BLaER1 treated with 17β-estradiol and CSF1 and Interleukin-3, amounts not matched to agents 10 nM and 100 nM (cell line): ENCODE measurements at regions not wholly inside any gene's neighbourhood (a gene's known extent, or its start where the extent isn't known, plus 50 kb on each side); places are given as distances from the start of the nearest gene placed in this dataset.
A peak's percentile ranks its signal among the peaks of the same experiment; 100 is the strongest.

Experiments used
- H3K27ac ChIP-seq, 11 experiments: shearing (Covaris generic); formaldehyde crosslinking; 2 replicates each; pipeline ENCODE4 v1.8.1; 2022
- H3K27me3 ChIP-seq, 11 experiments: shearing (Covaris generic); formaldehyde crosslinking; 2 replicates each; pipeline ENCODE4 v1.8.1; 2022
- H3K36me3 ChIP-seq, 11 experiments: shearing (Covaris generic); formaldehyde crosslinking; 2 replicates each; pipeline ENCODE4 v1.8.1; 2022
- H3K4me1 ChIP-seq, 10 experiments: shearing (Covaris generic); formaldehyde crosslinking; 2 replicates each; pipeline ENCODE4 v1.8.1; 2022
- H3K4me2 ChIP-seq, 11 experiments: shearing (Covaris generic); formaldehyde crosslinking; 2 replicates each; pipeline ENCODE4 v1.8.1; 2022
- H3K4me3 ChIP-seq, 10 experiments: shearing (Covaris generic); formaldehyde crosslinking; 2 replicates each; pipeline ENCODE4 v1.8.1; 2022
- H3K9ac ChIP-seq, 11 experiments: shearing (Covaris generic); formaldehyde crosslinking; 2 replicates each; pipeline ENCODE4 v1.8.1; 2022
- H3K9me3 ChIP-seq, 11 experiments: shearing (Covaris generic); formaldehyde crosslinking; replicated peaks in 1 of 11; 2 replicates each; pipeline ENCODE4 v1.8.1; 2022
- H4K20me1 ChIP-seq, 11 experiments: shearing (Covaris generic); formaldehyde crosslinking; 2 replicates each; pipeline ENCODE4 v1.8.1; 2022
- Cebpa-rat ChIP-seq, 11 experiments: shearing (Covaris generic); IDR thresholded peaks; 2 replicates each; pipeline ENCODE4 v1.8.1; 2022

DNA sequence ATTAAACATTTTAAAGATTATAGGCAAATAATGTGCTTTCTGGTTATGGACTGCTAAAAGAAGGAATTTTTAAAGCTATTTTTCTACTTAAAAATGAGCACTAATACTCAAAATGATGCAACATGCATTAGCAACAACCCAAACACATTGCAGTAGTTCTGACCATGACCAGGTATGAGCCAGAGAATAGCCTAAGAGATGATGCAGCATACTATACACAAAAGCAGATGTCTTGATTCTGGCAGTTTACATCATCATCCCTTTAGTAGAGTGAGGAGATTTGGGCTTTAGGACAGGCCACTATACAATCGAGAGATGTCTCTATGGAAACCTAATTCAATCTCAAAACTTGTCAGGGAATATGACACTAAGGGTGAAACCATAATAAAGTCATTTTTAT lies 307.1 kb downstream of the PRR16 start:
- Histone ChIP-seq H3K27ac (no peak overlapping the region), H4K20me1 (no peaks in the 10 kb centered on the region), H3K4me3 (no peak overlapping the region), H3K4me2 (no peak overlapping the region), H3K27me3 (no peaks in the 10 kb centered on the region), H3K36me3 (no peaks in the 10 kb centered on the region), H3K9ac (no peak overlapping the region), H3K9me3 (peaks cover 0 to 8% (median 0%) of the 10 kb centered on the region in 11 experiments; a peak in 1 of 22 replicates), H3K4me1 (peaks cover 0 to 30% (median 0%) of the 10 kb centered on the region in 10 experiments; a peak in 9 of 20 replicates)
- no peak for TF ChIP-seq Cebpa-rat (IDR thresholded peaks at IDR 0.05)

- H3K9me3 ChIP-seq, result no peaks in the 10 kb centered on the region
- H3K4me1 ChIP-seq, result no peaks in the 10 kb centered on the region
- no peak overlapping the region for H3K9ac ChIP-seq
- TF ChIP-seq Cebpa-rat (IDR thresholded peaks at IDR 0.05), result no peak
- H3K36me3 ChIP-seq, result no peaks in the 10 kb centered on the region
- no peak overlapping the region for H3K27ac ChIP-seq
- H3K27me3 ChIP-seq, result no peaks in the 10 kb centered on the region
- no peak overlapping the region for H3K4me3 ChIP-seq
- no peaks in the 10 kb centered on the region for H4K20me1 ChIP-seq
- H3K4me2 ChIP-seq, result no peak overlapping the region
Measured at GRCh38 chr5:120778491-120779484, 314.7 kb downstream of the PRR16 start.

GRCh38 chr5:120779674-120780073 lies 315.6 kb downstream of the PRR16 start:
- no peak overlapping the region for H3K4me2 ChIP-seq
- no peak overlapping the region for H3K4me3 ChIP-seq
- no peak overlapping the region for H3K9ac ChIP-seq
- H4K20me1 ChIP-seq, result no peaks in the 10 kb centered on the region
- H3K9me3 ChIP-seq, result no peaks in the 10 kb centered on the region
- no peaks in the 10 kb centered on the region for H3K36me3 ChIP-seq
- no peak for TF ChIP-seq Cebpa-rat (IDR thresholded peaks at IDR 0.05)
- H3K27me3 ChIP-seq, result no peaks in the 10 kb centered on the region
- H3K4me1 ChIP-seq, result no peaks in the 10 kb centered on the region
- H3K27ac ChIP-seq, result no peak overlapping the region

DNA sequence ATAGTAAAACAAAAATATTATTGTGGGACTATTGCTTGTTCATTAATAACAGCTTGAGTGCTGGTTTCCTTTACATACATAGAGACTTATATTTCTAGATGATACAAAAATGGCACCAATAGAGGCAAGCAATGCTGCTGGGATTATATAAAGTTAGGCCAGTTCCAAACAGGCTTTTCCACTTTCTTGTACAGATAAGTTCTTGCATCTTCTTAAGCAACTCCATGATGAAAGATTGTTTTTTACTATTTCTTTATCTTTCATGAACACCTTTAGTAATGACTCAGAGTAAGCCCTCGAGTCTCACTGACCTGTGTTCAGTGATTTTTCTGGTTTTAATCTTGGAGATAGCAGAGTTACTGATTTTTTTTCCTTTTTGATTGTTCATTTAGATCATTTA lies 324.4 kb downstream of the PRR16 start:
- no peaks in the 10 kb centered on the region for H3K4me1 ChIP-seq
- no peak overlapping the region for H3K4me2 ChIP-seq
- no peak overlapping the region for H3K9ac ChIP-seq
- no peaks in the 10 kb centered on the region for H3K27me3 ChIP-seq
- no peak overlapping the region for H3K4me3 ChIP-seq
- H3K36me3 ChIP-seq, result no peaks in the 10 kb centered on the region
- no peak overlapping the region for H3K27ac ChIP-seq
- no peaks in the 10 kb centered on the region for H4K20me1 ChIP-seq
- no peak for TF ChIP-seq Cebpa-rat (IDR thresholded peaks at IDR 0.05)
- H3K9me3 ChIP-seq, result no peaks in the 10 kb centered on the region

DNA sequence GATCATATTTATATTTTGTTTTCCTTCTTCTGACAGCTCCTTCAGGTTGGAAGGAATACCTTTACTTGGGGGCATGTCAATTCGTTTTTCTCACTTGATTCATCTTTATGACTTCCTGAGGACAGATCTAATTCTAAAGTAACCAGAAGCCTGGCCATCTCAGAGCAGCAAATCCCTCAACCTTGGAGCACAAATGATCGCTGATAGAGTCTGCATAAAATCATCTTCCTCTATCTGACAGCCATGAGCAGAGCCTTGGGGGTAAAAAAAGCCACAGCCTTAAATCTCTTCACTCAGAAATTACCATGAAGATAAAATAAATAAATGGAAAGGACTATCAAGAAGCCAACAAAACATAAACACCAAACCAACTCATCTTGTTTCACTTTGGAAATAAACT lies 325.8 kb downstream of the PRR16 start:
- H3K27ac ChIP-seq, result no peak overlapping the region
- H3K4me1 ChIP-seq, result no peaks in the 10 kb centered on the region
- H3K27me3 ChIP-seq, result no peaks in the 10 kb centered on the region
- TF ChIP-seq Cebpa-rat (IDR thresholded peaks at IDR 0.05), result no peak
- H3K9me3 ChIP-seq, result no peaks in the 10 kb centered on the region
- no peak overlapping the region for H3K4me3 ChIP-seq
- H3K36me3 ChIP-seq, result no peaks in the 10 kb centered on the region
- H3K4me2 ChIP-seq, result no peak overlapping the region
- H4K20me1 ChIP-seq, result no peaks in the 10 kb centered on the region
- H3K9ac ChIP-seq, result no peak overlapping the region

DNA sequence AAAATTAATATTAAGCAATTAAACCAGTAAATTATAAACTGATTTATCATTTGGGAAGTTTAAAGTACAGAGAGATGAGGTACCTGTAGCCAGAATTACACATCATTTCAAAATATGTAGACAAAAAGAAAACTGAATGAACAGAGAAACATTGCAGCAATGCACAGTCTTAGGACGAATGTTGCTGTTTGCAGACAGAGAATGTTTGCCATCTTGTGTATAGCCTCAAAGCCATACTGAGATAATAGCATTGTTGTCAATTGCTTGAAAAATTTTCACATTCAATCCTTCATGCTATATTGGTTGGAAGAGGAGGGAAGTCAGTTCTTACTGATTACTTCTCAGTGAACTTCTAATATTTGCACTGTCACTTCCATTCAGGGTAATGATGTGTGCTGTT lies 326.2 kb downstream of the PRR16 start:
- H3K27me3 ChIP-seq, result no peaks in the 10 kb centered on the region
- H3K4me1 ChIP-seq, result no peaks in the 10 kb centered on the region
- no peak for TF ChIP-seq Cebpa-rat (IDR thresholded peaks at IDR 0.05)
- H3K9me3 ChIP-seq, result no peaks in the 10 kb centered on the region
- H3K36me3 ChIP-seq, result no peaks in the 10 kb centered on the region
- no peak overlapping the region for H3K9ac ChIP-seq
- H3K27ac ChIP-seq, result no peak overlapping the region
- no peak overlapping the region for H3K4me2 ChIP-seq
- no peak overlapping the region for H3K4me3 ChIP-seq
- H4K20me1 ChIP-seq, result no peaks in the 10 kb centered on the region

DNA sequence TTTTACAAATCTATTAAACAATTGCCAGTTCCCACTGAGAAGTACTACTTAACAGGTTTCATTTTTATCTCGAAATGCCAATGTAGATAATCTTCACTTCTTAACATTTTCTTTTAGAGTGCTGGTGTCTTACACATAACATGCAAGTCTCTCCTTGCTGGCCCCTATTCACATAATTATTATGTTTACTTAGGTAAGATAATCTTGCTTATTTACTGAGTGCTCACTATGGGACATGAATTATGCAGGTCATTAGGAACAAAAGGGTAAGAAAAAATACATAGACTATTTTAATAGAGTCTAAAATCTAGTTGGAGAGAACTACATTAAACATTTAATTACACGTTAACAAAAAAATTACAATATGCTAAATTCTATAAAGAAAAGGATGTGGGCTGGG lies 328.4 kb downstream of the PRR16 start:
- Histone ChIP-seq H3K27me3 (no peaks in the 10 kb centered on the region), H3K4me2 (no peak overlapping the region), H3K9me3 (no peaks in the 10 kb centered on the region), H3K4me1 (no peaks in the 10 kb centered on the region), H3K36me3 (no peaks in the 10 kb centered on the region), H3K4me3 (no peak overlapping the region), H3K9ac (no peak overlapping the region), H4K20me1 (no peaks in the 10 kb centered on the region; a peak in 1 of 22 replicates), H3K27ac (no peak overlapping the region)
- TF ChIP-seq Cebpa-rat (IDR thresholded peaks at IDR 0.05), result no peak

- no peak for TF ChIP-seq Cebpa-rat (IDR thresholded peaks at IDR 0.05)
- Histone ChIP-seq H3K9ac (no peak overlapping the region), H3K36me3 (no peaks in the 10 kb centered on the region), H3K27ac (no peak overlapping the region), H3K4me2 (no peak overlapping the region), H3K4me3 (no peak overlapping the region), H4K20me1 (no peaks in the 10 kb centered on the region; a peak in 1 of 22 replicates), H3K4me1 (no peaks in the 10 kb centered on the region), H3K27me3 (no peaks in the 10 kb centered on the region), H3K9me3 (no peaks in the 10 kb centered on the region)
Measured at GRCh38 chr5:120794121-120794520, 330.0 kb downstream of the PRR16 start.

DNA sequence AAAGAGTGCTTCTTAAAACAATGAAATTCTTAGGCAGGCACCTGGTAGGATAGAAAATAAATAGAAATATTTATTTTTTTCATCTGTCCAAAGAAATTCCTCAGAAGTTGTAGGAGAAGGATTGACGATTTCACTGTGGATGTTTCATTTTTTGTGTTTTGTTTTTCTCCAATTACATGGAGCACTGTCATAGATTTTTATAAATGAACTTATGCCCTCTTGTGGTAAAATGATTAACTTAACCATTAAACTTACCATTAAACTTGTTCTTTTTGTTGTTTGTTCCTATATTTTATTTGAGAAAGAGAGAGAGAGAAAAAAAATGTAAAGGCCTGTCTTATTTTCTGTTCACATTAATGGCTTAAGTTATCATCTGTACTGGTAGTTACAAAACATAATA lies 339.2 kb downstream of the PRR16 start:
- Histone ChIP-seq H3K9ac (no peak overlapping the region), H3K4me3 (no peak overlapping the region), H3K4me1 (peaks cover 0 to 8% (median 0%) of the 10 kb centered on the region in 10 experiments; a peak in 2 of 20 replicates), H3K36me3 (no peaks in the 10 kb centered on the region), H3K4me2 (peak overlapping the region in 1 of 11 experiments; percentile 38; a peak in 1 of 22 replicates), H4K20me1 (no peaks in the 10 kb centered on the region), H3K9me3 (no peaks in the 10 kb centered on the region), H3K27me3 (no peaks in the 10 kb centered on the region), H3K27ac (no peak overlapping the region)
- no peak for TF ChIP-seq Cebpa-rat (IDR thresholded peaks at IDR 0.05)

DNA sequence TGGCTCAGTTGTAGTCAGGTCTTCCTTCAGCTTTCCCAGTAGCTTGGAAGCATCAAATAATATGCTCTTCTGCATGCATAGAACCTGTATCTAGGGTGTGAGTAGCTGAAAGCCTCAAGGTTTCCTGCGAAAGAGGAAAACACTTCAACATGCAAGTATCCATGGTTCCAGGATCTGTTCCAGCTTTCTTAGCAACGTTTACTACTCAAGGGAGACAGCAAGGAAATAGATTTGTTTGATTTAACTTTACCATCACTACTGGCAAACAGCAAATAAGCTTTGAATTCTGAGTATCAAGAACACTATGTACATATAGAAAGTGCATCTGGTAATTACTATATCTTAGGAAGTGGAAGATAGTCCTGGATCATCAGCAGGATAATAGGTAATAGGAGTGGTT lies 341.0 kb downstream of the PRR16 start:
- no peaks in the 10 kb centered on the region for H3K27me3 ChIP-seq
- H3K36me3 ChIP-seq, result no peaks in the 10 kb centered on the region
- H3K4me2 ChIP-seq, result no peak overlapping the region
- no peaks in the 10 kb centered on the region for H4K20me1 ChIP-seq
- no peak overlapping the region for H3K4me3 ChIP-seq
- no peak overlapping the region for H3K27ac ChIP-seq
- no peak for TF ChIP-seq Cebpa-rat (IDR thresholded peaks at IDR 0.05)
- no peaks in the 10 kb centered on the region for H3K9me3 ChIP-seq
- H3K4me1 ChIP-seq, result peaks cover 0 to 8% (median 0%) of the 10 kb centered on the region in 10 experiments; a peak in 2 of 20 replicates
- H3K9ac ChIP-seq, result no peak overlapping the region
